SK-N-SH (cell line): ENCODE measurements at regions not wholly inside any gene's neighbourhood (a gene's known extent, or its start where the extent isn't known, plus 50 kb on each side); places are given as distances from the start of the nearest gene placed in this dataset.

Source experiments
- CTCF ChIA-PET: fragments of 300-600, 350-600 bp; formaldehyde crosslinking; extraction: SDS; loops from one replicate; lab custom pipeline; 2021; lab: Yijun Ruan, JAX
- POLR2A ChIA-PET: fragments of 350-600 bp; sonication (Branson Sonifier 250); formaldehyde crosslinking; extraction: SDS; loops from one replicate; lab custom pipeline; 2020; ENCODE audit warnings: antibody characterized with exemption, inconsistent platforms; lab: Yijun Ruan, JAX
- DNase-seq: peaks from one replicate; pipeline ENCODE4 v3.0.0; 2012
- H2AFZ ChIP-seq: fragments of 200-600 bp; sonication (generic); 2 replicates; pipeline ENCODE4 v1.8.1; 2016; ENCODE audit warnings: antibody characterized with exemption, mild to moderate bottlenecking, low read depth
- H3F3A ChIP-seq: fragments of 200-600 bp; sonication (generic); replicated peaks from 2 replicates; pipeline ENCODE3; 2016; ENCODE audit warnings: antibody characterized with exemption, mild to moderate bottlenecking; ENCODE audit not compliant: insufficient read depth
- H3K27ac ChIP-seq, 2 experiments: fragments of 200-500 bp in 1 of 2; fragments of 200-600 bp in 1 of 2; sonication (Bioruptor generic) in 1 of 2; sonication (generic), shearing (Covaris generic) in 1 of 2; 2 replicates each; pipeline versions ENCODE4 v1.5.1 to v1.6.1; 2014 to 2016; ENCODE audit warnings: low read depth in 2 of 2, inconsistent platforms in 1 of 2, low read length in 1 of 2, mild to moderate bottlenecking in 1 of 2, mixed read lengths in 1 of 2
- H3K27me3 ChIP-seq: fragments of 200-600 bp; sonication (generic), shearing (Covaris generic); 2 replicates; pipeline ENCODE4 v1.6.1; 2016; ENCODE audit warnings: mixed run types; ENCODE audit not compliant: insufficient read depth
- H3K36me3 ChIP-seq, 2 experiments: fragments of 200-500 bp in 1 of 2; fragments of 200-600 bp in 1 of 2; sonication (Bioruptor generic) in 1 of 2; sonication (generic) in 1 of 2; replicated peaks in 1 of 2; 2 replicates each; pipeline versions ENCODE3 to v1.5.1; 2014 to 2016; ENCODE audit warnings: low read length in 1 of 2, mild to moderate bottlenecking in 1 of 2; ENCODE audit not compliant: insufficient read depth in 2 of 2, control insufficient read depth in 1 of 2
- H3K4me1 ChIP-seq, 2 experiments: fragments of 200-500 bp in 1 of 2; fragments of 200-600 bp in 1 of 2; sonication (Bioruptor generic) in 1 of 2; sonication (generic), shearing (Covaris generic) in 1 of 2; 2 replicates each; pipeline versions ENCODE4 v1.5.1 to v1.6.1; 2014 to 2016; ENCODE audit warnings: low read depth in 1 of 2, low read length in 1 of 2, mixed run types in 1 of 2; ENCODE audit not compliant: insufficient read depth in 2 of 2, control insufficient read depth in 1 of 2
- H3K4me2 ChIP-seq: fragments of 200-600 bp; sonication (generic), shearing (Covaris generic); 2 replicates; pipeline ENCODE4 v1.6.1; 2017; ENCODE audit warnings: mixed run types
- H3K4me3 ChIP-seq, 2 experiments: fragments of 200-500 bp in 1 of 2; fragments of 200-600 bp in 1 of 2; sonication (Bioruptor generic) in 1 of 2; sonication (generic), shearing (Covaris generic) in 1 of 2; 2 replicates each; pipeline versions ENCODE4 v1.5.1 to v1.8.1; 2014 to 2016; ENCODE audit warnings: low read depth in 2 of 2, inconsistent platforms in 1 of 2, low read length in 1 of 2, mild to moderate bottlenecking in 1 of 2, mixed read lengths in 1 of 2, moderate library complexity in 1 of 2
- H3K79me2 ChIP-seq: fragments of 200-600 bp; sonication (generic); 2 replicates; pipeline ENCODE4 v1.8.1; 2017; ENCODE audit warnings: mild to moderate bottlenecking; ENCODE audit not compliant: insufficient read depth
- H3K9ac ChIP-seq: fragments of 200-600 bp; sonication (generic); 2 replicates; pipeline ENCODE4 v1.6.1; 2017; ENCODE audit warnings: mixed run types
- H3K9me2 ChIP-seq: fragments of 200-600 bp; sonication (generic); 2 replicates; pipeline ENCODE4 v1.6.1; 2017; ENCODE audit warnings: mixed run types
- H3K9me3 ChIP-seq: fragments of 200-600 bp; sonication (generic); 2 replicates; pipeline ENCODE4 v1.6.1; 2017; ENCODE audit warnings: mixed run types, mild to moderate bottlenecking, moderate library complexity
- H4K20me1 ChIP-seq: fragments of 200-600 bp; sonication (generic); 2 replicates; pipeline ENCODE4 v1.6.1; 2017; ENCODE audit warnings: mild to moderate bottlenecking, mixed run types; ENCODE audit not compliant: insufficient read depth
- CHD2 ChIP-seq: fragments of 150-350 bp; IDR thresholded peaks from 2 replicates; pipeline ENCODE4 v1.6.1; 2018; ENCODE audit warnings: low read length; ENCODE audit not compliant: partially characterized antibody
- EP300 ChIP-seq, 2 experiments: IDR thresholded peaks; 2 replicates each; pipeline versions ENCODE4 v1.4.0 to v1.6.1; 2012; ENCODE audit warnings: borderline replicate concordance in 1 of 2, low read depth in 1 of 2, low read length in 1 of 2
- EZH2phosphoT487 ChIP-seq: fragments of 200-600 bp; sonication (generic); IDR thresholded peaks from 2 replicates; pipeline ENCODE4 v1.6.1; 2017; ENCODE audit warnings: low read depth, mixed run types, mild to moderate bottlenecking, antibody characterized with exemption, moderate library complexity, borderline replicate concordance
- FOSL2 ChIP-seq: IDR thresholded peaks from 2 replicates; pipeline ENCODE4 v1.4.0; 2012; ENCODE audit warnings: low read depth, mild to moderate bottlenecking, moderate library complexity, borderline replicate concordance
- FOXM1 ChIP-seq: IDR thresholded peaks from 2 replicates; pipeline ENCODE4 v1.4.0; 2012; ENCODE audit warnings: low read depth, mild to moderate bottlenecking
- GATA2 ChIP-seq: sonication (generic); formaldehyde crosslinking; IDR thresholded peaks from 2 replicates; pipeline ENCODE4 v1.5.0; 2020; ENCODE audit warnings: mild to moderate bottlenecking, missing genetic modification reagents
- JUND ChIP-seq: IDR thresholded peaks from 2 replicates; pipeline ENCODE4 v1.4.0; 2012
- MEF2A ChIP-seq: IDR thresholded peaks from 2 replicates; pipeline ENCODE4 v1.4.0; 2012; ENCODE audit warnings: low read depth, borderline replicate concordance
- MXI1 ChIP-seq: IDR thresholded peaks from 2 replicates; pipeline ENCODE4 v1.6.1; 2012; ENCODE audit warnings: mild to moderate bottlenecking, low read depth, low read length, improper control_type of control experiment
- NFIC ChIP-seq: IDR thresholded peaks from 2 replicates; pipeline ENCODE4 v1.4.0; 2012; ENCODE audit warnings: borderline replicate concordance
- NRF1 ChIP-seq: IDR thresholded peaks from 2 replicates; pipeline ENCODE4 v1.6.1; 2012; ENCODE audit warnings: low read depth, mild to moderate bottlenecking, low read length
- PBX3 ChIP-seq: IDR thresholded peaks from 2 replicates; pipeline ENCODE4; 2012
- RAD21 ChIP-seq: IDR thresholded peaks from 2 replicates; pipeline ENCODE4 v1.6.1; 2012; ENCODE audit warnings: mild to moderate bottlenecking, low read length
- RCOR1 ChIP-seq: fragments of 150-350 bp; IDR thresholded peaks from 2 replicates; pipeline ENCODE4 v1.6.1; 2017; ENCODE audit warnings: antibody characterized with exemption, low read length
- SIN3A ChIP-seq: IDR thresholded peaks from 2 replicates; pipeline ENCODE4 v1.6.1; 2012; ENCODE audit warnings: low read depth, mild to moderate bottlenecking, low read length, moderate library complexity, borderline replicate concordance
- TCF12 ChIP-seq: IDR thresholded peaks from 2 replicates; pipeline ENCODE4 v1.4.0; 2012
- USF1 ChIP-seq: IDR thresholded peaks from 2 replicates; pipeline ENCODE4 v1.4.0; 2012; ENCODE audit warnings: low read depth, borderline replicate concordance
- USF2 ChIP-seq: fragments of 150-350 bp; IDR thresholded peaks from 2 replicates; pipeline ENCODE4 v1.6.1; 2017; ENCODE audit warnings: antibody characterized with exemption, low read length, low read depth, borderline replicate concordance
- YY1 ChIP-seq: IDR thresholded peaks from 2 replicates; pipeline ENCODE4 v1.4.0; 2012; ENCODE audit warnings: low read depth, mild to moderate bottlenecking
- WGBS: methylation state at CpG from one replicate; pipeline ENCODE4 v1.1.6; 2017; ENCODE audit warnings: low lambda C conversion rate; 5-methylcytosine and 5-hydroxymethylcytosine counted together

GRCh38 chr15:47442371-47442770 lies 274.9 kb upstream of the SEMA6D start (continued):
- TF ChIP-seq MEF2A: no peak

GRCh38 chr15:47443839-47444238 lies 273.5 kb upstream of the SEMA6D start:
- H3K36me3 ChIP-seq: no peaks in the 10 kb centered on the region
- H3K9me3 ChIP-seq: no peaks in the 10 kb centered on the region
- H3F3A ChIP-seq: no peaks in the 10 kb centered on the region
- 17% methylated on average over 2 of the region's 2 CpGs for WGBS
- ChIA-PET POLR2A (no interaction called here), CTCF (interaction anchor here (0.9 kb wide), 1 partner anchor 544 kb away, joined by 3 read pairs; no protein-coding TSS in a partner anchor)
- no peak overlapping the region for H3K4me3 ChIP-seq
- H3K27me3 ChIP-seq: no peaks in the 10 kb centered on the region
- H3K79me2 ChIP-seq: no peaks in the 10 kb centered on the region
- H4K20me1 ChIP-seq: no peaks in the 10 kb centered on the region
- H3K4me1 ChIP-seq: no peaks in the 10 kb centered on the region; a peak in 1 of 4 replicates
- TF ChIP-seq YY1: no peak
- no peak for TF ChIP-seq JUND
- no peak for TF ChIP-seq RCOR1
- TF ChIP-seq FOXM1: no peak
- no peak for TF ChIP-seq SIN3A
- no peak for TF ChIP-seq PBX3
- no peak for TF ChIP-seq MEF2A
- no peak for TF ChIP-seq CHD2
- TF ChIP-seq NRF1: no peak
- no peak for TF ChIP-seq USF2
- no peak for TF ChIP-seq EZH2phosphoT487
- TF ChIP-seq RAD21: no peak
- TF ChIP-seq NFIC: no peak
- no peak for TF ChIP-seq FOSL2
- TF ChIP-seq GATA2 (CRISPR knock-in tag): no peak
- TF ChIP-seq EP300 (IDR thresholded peaks at IDR 0.05; ENCODE audit: borderline replicate concordance in 1 of 2, low read depth in 1 of 2, low read length in 1 of 2): no peak
- no peak for TF ChIP-seq USF1
- TF ChIP-seq MXI1: no peak
- no peak for TF ChIP-seq TCF12
- no peak overlapping the region for H3K9ac ChIP-seq
- no peak overlapping the region for H3K4me2 ChIP-seq
- no peak overlapping the region for H2AFZ ChIP-seq
- H3K9me2 ChIP-seq: no peaks in the 10 kb centered on the region
- no peak for DNase-seq
- H3K27ac ChIP-seq: no peak overlapping the region
